Spleen (tissue), 11 donors: ENCODE measurements at regions not wholly inside any gene's neighbourhood (a gene's known extent, or its start where the extent isn't known, plus 50 kb on each side); places are given as distances from the start of the nearest gene placed in this dataset.

Experiments used
- DNase-seq: peaks from one replicate; pipeline ENCODE4 v3.0.0-alpha.2; 2020
- H3K27ac ChIP-seq, 8 donors: fragments of 200-600 bp; sonication (generic) in 7 of 8; 1 replicate in 4 of 8; 2 replicates in 4 of 8; pipeline versions ENCODE4 v1.5.0 to v1.8.0; 2016 to 2021; ENCODE audit warnings: inconsistent platforms in 4 of 8, mild to moderate bottlenecking in 4 of 8, moderate library complexity in 1 of 8
- H3K27me3 ChIP-seq, 7 donors: fragments of 200-600 bp; sonication (generic) in 6 of 7; replicated peaks in 1 of 7; 1 replicate in 4 of 7; 2 replicates in 3 of 7; pipeline versions ENCODE4 v1.5.0 to v1.8.0; 2016 to 2021; ENCODE audit warnings: inconsistent platforms in 3 of 7, mild to moderate bottlenecking in 1 of 7
- H3K36me3 ChIP-seq, 6 donors: fragments of 200-600 bp; sonication (generic) in 5 of 6; 1 replicate in 4 of 6; 2 replicates in 2 of 6; pipeline versions ENCODE4 v1.5.0 to v1.8.0; 2016 to 2021; ENCODE audit warnings: inconsistent platforms in 2 of 6
- H3K4me1 ChIP-seq, 6 donors: fragments of 200-600 bp; sonication (generic) in 5 of 6; 1 replicate in 3 of 6; 2 replicates in 3 of 6; pipeline versions ENCODE4 v1.5.0 to v1.8.0; 2016 to 2021; ENCODE audit warnings: inconsistent platforms in 3 of 6
- H3K4me3 ChIP-seq, 8 donors: fragments of 200-600 bp; sonication (generic) in 7 of 8; 1 replicate in 4 of 8; 2 replicates in 4 of 8; pipeline versions ENCODE4 v1.5.0 to v1.8.0; 2016 to 2021; ENCODE audit warnings: inconsistent platforms in 4 of 8, mild to moderate bottlenecking in 4 of 8, moderate library complexity in 2 of 8
- H3K9me3 ChIP-seq, 8 donors: fragments of 200-600 bp; sonication (generic) in 7 of 8; 1 replicate in 4 of 8; 2 replicates in 4 of 8; pipeline versions ENCODE4 v1.5.0 to v1.8.0; 2016 to 2021; ENCODE audit warnings: inconsistent platforms in 4 of 8
- POLR2A ChIP-seq, 3 donors: fragments of 450-650 bp; IDR thresholded peaks; one replicate each; pipeline ENCODE4 v1.5.1; 2017; ENCODE audit warnings: antibody characterized with exemption in 3 of 3, mild to moderate bottlenecking in 1 of 3
- POLR2AphosphoS5 ChIP-seq, 3 donors: sonication (generic); formaldehyde crosslinking; IDR thresholded peaks; one replicate each; pipeline ENCODE4 v1.5.1; 2017; ENCODE audit warnings: antibody characterized with exemption in 3 of 3
- WGBS, 5 donors: extraction: QIAGEN DNeasy Blood & Tissue Kit in 3 of 5; methylation state at CpG; one replicate each; pipeline versions ENCODE4 v1.1.5 to v1.1.7; 2013 to 2018; 5-methylcytosine and 5-hydroxymethylcytosine counted together
- intact Hi-C: fragments of 100-400 bp; cut with DNase I; formaldehyde crosslinking; loops from one replicate; pipeline ENCODE4 v1.15.0; 2023; ENCODE audit warnings: low total_unique reads
- TF ChIP-seq, protein P1 (sequence below), 11 experiments: fragments of 200-600 bp in 7 of 11; fragments of 450-650 bp in 4 of 11; sonication (generic) in 4 of 11; IDR thresholded peaks in 8 of 11; conservative IDR thresholded peaks in 3 of 11; 1 replicate in 7 of 11; 2 replicates in 4 of 11; pipeline versions ENCODE4 v1.4.0 to v1.8.0; 2016 to 2021; ENCODE audit warnings: antibody characterized with exemption in 11 of 11, inconsistent platforms in 4 of 11, mild to moderate bottlenecking in 1 of 11
- donor health status: healthy with polysubstance abuse.
- donor health status: DM: no; HTN: no; CAD: no; lungs with moderate emphysema.
- donor health status: DM: no; HTN: no; CAD: no.
- donor health status: Bipolar disorder and iron deficiency.
- donor health status: healthy.
- donor health status: DM: no; HTN: no; CAD: no.
- donor health status: DM: yes; HTN: yes; CAD: no.

- H3K4me3 ChIP-seq: no peak overlapping the region
- WGBS, 5 donors: 77 to 86% (median 83%) methylated on average over 5 of the region's 5 CpGs
- no peaks in the 10 kb centered on the region for H3K27me3 ChIP-seq
- H3K27ac ChIP-seq: no peak overlapping the region
- TF ChIP-seq POLR2A (IDR thresholded peaks at IDR 0.05): no peak
- TF ChIP-seq POLR2AphosphoS5 (IDR thresholded peaks at IDR 0.05): no peak
- TF ChIP-seq, protein P1, sequence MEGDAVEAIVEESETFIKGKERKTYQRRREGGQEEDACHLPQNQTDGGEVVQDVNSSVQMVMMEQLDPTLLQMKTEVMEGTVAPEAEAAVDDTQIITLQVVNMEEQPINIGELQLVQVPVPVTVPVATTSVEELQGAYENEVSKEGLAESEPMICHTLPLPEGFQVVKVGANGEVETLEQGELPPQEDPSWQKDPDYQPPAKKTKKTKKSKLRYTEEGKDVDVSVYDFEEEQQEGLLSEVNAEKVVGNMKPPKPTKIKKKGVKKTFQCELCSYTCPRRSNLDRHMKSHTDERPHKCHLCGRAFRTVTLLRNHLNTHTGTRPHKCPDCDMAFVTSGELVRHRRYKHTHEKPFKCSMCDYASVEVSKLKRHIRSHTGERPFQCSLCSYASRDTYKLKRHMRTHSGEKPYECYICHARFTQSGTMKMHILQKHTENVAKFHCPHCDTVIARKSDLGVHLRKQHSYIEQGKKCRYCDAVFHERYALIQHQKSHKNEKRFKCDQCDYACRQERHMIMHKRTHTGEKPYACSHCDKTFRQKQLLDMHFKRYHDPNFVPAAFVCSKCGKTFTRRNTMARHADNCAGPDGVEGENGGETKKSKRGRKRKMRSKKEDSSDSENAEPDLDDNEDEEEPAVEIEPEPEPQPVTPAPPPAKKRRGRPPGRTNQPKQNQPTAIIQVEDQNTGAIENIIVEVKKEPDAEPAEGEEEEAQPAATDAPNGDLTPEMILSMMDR (IDR thresholded peaks at IDR 0.05 in 8 of 11, conservative IDR thresholded peaks at IDR 0.05 in 3 of 11): no peak
- H3K9me3 ChIP-seq: peaks cover 0 to 3% (median 0%) of the 10 kb centered on the region in 8 donors
- H3K4me1 ChIP-seq: no peaks in the 10 kb centered on the region
- intact Hi-C loops: loop anchor here (10.0 kb wide), 1 partner anchor 59 kb away; no protein-coding TSS in a partner anchor
- no peaks in the 10 kb centered on the region for H3K36me3 ChIP-seq
- DNase-seq: no peak
Measured at GRCh38 chr18:22273101-22274039, 104.0 kb downstream of the GATA6 start.

- DNase-seq: no peak
Measured at GRCh38 chr18:22272242-22272641, 102.9 kb downstream of the GATA6 start.

GRCh38 chr18:22271030-22271429 is 101.6 kb downstream of the GATA6 start:
- Histone ChIP-seq H3K27ac (no peak overlapping the region), H3K4me3 (no peak overlapping the region), H3K4me1 (no peaks in the 10 kb centered on the region), H3K36me3 (no peaks in the 10 kb centered on the region), H3K9me3 (peaks cover 0 to 3% (median 0%) of the 10 kb centered on the region in 8 donors), H3K27me3 (no peaks in the 10 kb centered on the region)
- WGBS, 5 donors: 81 to 90% (median 82%) methylated on average over 1 of the region's 1 CpG
- TF ChIP-seq, protein P1 (IDR thresholded peaks at IDR 0.05 in 8 of 11, conservative IDR thresholded peaks at IDR 0.05 in 3 of 11): no peak
- TF ChIP-seq POLR2AphosphoS5 (IDR thresholded peaks at IDR 0.05) (no peak), POLR2A (IDR thresholded peaks at IDR 0.05) (no peak)
- intact Hi-C loops: loop anchor here (10.0 kb wide), 1 partner anchor 56 kb away; no protein-coding TSS in a partner anchor
- DNase-seq: no peak

More at GRCh38 chr18:22272242-22272641, 102.9 kb downstream of the GATA6 start:
- intact Hi-C loops: loop anchor here (10.0 kb wide), 1 partner anchor 57 kb away; no protein-coding TSS in a partner anchor
- H3K4me1 ChIP-seq: no peaks in the 10 kb centered on the region
- H3K9me3 ChIP-seq: peaks cover 0 to 3% (median 0%) of the 10 kb centered on the region in 8 donors
- no peaks in the 10 kb centered on the region for H3K36me3 ChIP-seq
- no peak overlapping the region for H3K4me3 ChIP-seq
- no peak overlapping the region for H3K27ac ChIP-seq
- no peaks in the 10 kb centered on the region for H3K27me3 ChIP-seq
- TF ChIP-seq POLR2AphosphoS5 (IDR thresholded peaks at IDR 0.05): no peak
- TF ChIP-seq, protein P1 (IDR thresholded peaks at IDR 0.05 in 8 of 11, conservative IDR thresholded peaks at IDR 0.05 in 3 of 11): no peak
- no peak for TF ChIP-seq POLR2A (IDR thresholded peaks at IDR 0.05)

DNA sequence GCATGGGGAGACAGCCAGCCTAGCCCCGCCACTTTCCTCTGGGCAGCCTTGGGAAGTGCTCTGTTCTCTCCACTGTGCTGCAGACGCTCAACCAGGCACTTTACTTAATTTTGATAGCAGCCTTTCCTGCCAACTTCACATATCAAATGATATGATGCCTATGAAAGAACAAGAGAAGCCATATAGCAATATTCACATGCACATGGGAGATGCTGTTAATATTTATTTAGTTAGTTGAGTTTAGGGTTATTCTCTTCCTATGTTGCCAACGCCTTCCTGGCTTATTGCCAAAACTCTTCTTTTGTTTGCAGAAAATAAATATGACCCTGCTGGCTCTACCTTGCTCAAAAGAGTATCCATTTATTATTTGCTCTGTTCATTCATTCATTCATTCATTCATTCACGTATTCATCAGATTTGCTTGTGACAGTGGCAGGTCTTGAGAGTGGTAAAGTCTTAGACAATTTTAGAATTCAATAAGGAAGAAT is 99.3 kb downstream of the GATA6 start:
- H3K4me3 ChIP-seq: no peak overlapping the region
- no peaks in the 10 kb centered on the region for H3K4me1 ChIP-seq
- intact Hi-C loops: no loop called here
- no peaks in the 10 kb centered on the region for H3K36me3 ChIP-seq
- TF ChIP-seq, protein P1 (IDR thresholded peaks at IDR 0.05 in 8 of 11, conservative IDR thresholded peaks at IDR 0.05 in 3 of 11): no peak
- no peak for TF ChIP-seq POLR2A (IDR thresholded peaks at IDR 0.05)
- no peak for TF ChIP-seq POLR2AphosphoS5 (IDR thresholded peaks at IDR 0.05)
- DNase-seq: no peak
- no peaks in the 10 kb centered on the region for H3K9me3 ChIP-seq
- H3K27me3 ChIP-seq: no peaks in the 10 kb centered on the region
- H3K27ac ChIP-seq: no peak overlapping the region
- WGBS, 5 donors: 62 to 77% (median 72%) methylated on average over 4 of the region's 4 CpGs
